Activated CD8-positive, alpha-beta memory T cell treated with anti-CD3 and anti-CD28 coated beads, Interleukin-2, amount 50 U/mL, for 1 hour (primary cell): ENCODE measurements at regions not wholly inside any gene's neighbourhood (a gene's known extent, or its start where the extent isn't known, plus 50 kb on each side); places are given as distances from the start of the nearest gene placed in this dataset.
"Not testable (repeated sequence)": the region's sequence is repeated elsewhere in the genome, so short reads cannot be mapped to it uniquely, and the experiment has no call there.

Experiments
- DNase-seq: peaks from one replicate; pipeline ENCODE4 v3.0.0-alpha.2; 2020; ENCODE audit errors: extremely low read depth

- not testable (repeated sequence) for DNase-seq
Measured at GRCh38 chr1:199843096-199843495, 184.4 kb upstream of the NR5A2 start.

DNA sequence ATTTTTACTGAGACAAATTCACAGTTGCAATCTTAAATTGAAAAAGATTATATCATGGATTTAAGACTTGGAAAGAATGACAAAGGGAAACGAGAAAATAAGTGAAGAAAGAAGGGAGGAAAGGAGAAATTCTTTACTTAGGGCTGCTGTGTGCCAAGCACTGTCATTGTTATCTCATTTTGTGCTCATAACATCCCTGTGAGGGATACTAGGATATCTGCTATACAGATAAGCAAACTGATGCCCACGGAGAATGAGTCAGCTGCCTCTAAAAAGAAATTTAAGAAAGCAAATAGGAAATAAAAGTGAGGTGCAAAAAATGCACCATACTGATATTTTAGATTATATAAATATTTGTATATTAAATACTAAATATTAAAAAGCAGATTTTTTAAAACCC lies 183.6 kb upstream of the NR5A2 start:
- no peak for DNase-seq

DNA sequence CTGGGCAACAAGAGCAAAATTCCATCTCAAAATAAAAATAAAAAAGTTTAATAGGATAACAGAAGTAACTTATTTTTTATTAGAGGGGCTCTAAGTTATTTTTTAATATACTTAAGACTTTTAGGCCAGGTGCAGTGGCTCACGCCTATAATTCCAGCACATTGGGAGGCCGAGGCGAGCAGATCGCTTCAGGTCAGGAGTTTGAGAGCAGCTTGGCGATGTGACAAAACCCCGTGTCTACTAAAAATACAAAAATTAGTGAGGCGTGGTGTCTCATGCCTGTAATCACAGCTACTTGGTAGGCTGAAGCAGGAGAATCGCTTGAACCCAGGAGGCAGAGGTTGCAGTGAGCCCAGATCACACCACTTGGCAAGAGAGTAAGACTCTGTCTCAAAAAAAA lies 180.5 kb upstream of the NR5A2 start:
- no peak for DNase-seq

- DNase-seq, result no peak
Measured at GRCh38 chr1:199851439-199852140, 175.9 kb upstream of the NR5A2 start.

- no peak for DNase-seq
Measured at GRCh38 chr1:199854686-199855321, 172.7 kb upstream of the NR5A2 start.

DNA sequence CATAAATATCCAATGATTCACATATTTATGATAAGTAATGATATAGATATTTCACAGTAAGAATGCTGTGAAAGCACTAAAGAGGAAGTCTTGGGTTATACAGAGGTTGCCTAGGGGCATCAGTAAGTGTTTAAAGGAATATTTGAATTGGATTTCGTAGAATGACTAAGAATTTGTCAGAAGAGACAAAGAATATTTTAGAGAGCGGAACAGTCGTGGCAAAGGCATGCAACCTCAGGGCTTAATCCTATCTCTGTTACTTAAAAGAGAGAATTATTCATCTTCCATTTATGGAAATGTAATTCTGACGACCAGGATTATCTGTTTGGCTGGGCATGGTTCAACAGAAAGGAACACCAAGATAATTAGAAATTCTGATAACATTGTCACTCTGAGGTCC lies 171.9 kb upstream of the NR5A2 start:
- DNase-seq, result no peak

DNA sequence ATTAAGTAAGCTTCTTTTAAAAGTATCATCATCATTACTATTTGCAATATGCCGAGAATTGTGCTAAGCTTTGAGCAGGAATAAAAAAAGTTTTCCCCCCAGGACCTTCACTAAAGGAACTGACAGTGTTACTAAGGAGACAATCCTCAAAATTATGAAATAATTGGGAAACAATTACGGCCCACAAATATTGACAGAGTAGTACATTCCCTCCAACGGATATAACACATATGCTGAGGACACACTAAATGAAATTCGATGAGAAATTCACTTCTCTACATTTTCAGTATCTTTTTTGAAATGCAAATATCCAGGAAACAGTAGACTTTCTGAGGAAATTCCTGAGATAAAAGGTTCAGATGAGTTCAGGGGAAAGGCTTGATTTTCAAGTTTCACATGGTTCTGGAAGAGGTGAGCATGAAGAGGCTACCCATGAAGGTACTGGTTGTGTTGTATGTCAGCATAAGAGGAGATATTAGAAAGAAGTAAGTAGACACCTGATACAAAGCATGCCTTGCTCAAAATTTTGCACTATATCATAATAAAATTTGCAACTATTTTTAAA lies 171.2 kb upstream of the NR5A2 start:
- DNase-seq, result no peak

DNA sequence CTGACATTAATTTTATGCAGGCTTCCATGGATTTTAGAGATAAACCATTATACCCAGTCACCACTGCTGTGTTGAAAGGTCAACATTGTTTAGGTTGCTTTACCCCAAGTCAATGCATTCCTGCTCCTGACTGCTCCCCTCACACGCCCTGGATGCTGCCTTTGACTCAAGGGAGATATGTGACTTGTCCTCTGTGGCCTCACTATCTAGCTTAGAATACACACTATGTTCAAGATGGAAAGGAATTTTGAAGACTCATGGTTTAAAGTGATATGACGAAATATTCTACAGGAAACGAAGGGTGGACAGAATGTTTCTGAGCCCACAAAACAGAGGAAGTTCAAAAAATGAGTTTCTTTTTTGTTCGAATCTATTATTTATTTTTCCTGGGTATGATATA lies 170.4 kb upstream of the NR5A2 start:
- DNase-seq, result no peak

DNA sequence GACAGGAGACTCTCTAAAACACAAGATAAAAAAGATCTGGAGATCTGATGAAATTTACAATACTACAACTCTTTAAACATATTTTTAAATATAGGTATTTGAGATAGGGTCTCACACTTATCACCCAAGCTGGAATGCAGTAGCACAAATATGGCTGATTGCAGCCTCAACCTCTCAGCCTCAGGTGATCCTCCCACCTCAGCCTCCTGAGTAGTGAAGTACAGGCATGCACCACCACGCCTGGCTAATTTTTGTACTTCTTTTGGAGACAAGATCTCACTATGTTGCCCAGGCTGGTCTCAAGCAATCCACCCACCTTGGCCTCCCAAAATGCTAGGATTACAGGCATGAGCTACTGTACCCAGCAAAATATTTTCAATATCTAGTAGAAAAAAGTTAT lies 170.0 kb upstream of the NR5A2 start:
- DNase-seq, result no peak

DNA sequence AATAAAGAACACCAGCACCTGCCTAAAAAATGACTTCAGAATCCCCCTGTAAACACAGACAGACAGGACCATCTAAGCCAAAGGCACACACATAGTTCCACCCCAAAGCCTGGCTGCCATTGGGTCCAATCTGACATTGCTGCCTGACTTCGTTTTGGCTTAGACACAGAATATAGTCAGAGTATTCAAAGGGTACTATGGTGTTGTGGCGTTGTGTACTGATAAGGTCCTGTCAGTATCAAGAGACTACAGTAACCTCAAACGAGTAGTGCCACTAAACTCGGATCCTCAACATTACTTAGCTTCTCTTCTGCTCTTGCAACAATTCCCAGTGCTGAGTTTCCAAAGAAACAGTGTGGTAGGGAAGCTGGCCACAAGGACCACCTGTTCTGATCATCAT lies 169.3 kb upstream of the NR5A2 start:
- no peak for DNase-seq

- DNase-seq, result no peak
Measured at GRCh38 chr1:199858856-199859255, 168.7 kb upstream of the NR5A2 start.

GRCh38 chr1:199859491-199859933 lies 168.0 kb upstream of the NR5A2 start:
- no peak for DNase-seq

- no peak for DNase-seq
Measured at GRCh38 chr1:199861020-199861795, 166.3 kb upstream of the NR5A2 start.

DNA sequence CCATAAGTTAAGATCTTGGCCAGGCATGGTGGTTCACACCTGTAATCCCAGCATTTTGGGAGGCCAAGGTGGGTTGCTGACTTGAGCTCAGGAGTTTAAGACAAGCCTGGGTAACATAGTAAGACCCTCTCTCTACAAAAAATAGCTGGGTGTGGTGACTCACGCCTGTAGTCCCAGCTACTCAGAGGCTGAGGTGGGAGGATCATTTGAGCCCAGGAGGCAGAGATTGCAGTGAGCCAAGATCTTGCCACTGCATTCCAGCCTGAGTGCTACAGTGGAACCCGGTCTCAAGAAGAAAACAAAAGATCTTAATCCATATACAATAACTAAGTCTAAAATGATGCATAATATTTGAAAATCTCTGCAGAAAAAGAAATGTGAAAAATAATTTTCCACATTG lies 165.5 kb upstream of the NR5A2 start:
- DNase-seq, result no peak

DNA sequence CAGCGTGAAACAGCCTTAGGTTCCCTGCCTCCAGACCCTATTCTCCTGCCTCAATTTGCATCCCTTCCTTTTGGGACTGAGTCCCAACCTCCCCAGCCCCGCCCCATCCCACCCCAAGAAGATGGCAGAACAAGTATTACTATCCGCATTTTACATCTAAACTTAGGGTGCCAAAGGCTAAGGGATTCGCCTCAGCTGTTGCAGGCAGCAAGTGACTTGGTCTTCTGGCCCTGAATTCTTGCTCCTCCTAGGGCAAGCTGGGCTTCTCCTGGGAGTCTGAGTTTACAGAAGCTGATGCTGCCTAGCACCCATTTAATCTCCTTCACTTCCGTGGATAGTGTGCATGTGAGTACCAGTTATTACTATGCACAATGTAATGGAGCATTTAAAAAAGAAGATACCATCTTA lies 161.3 kb upstream of the NR5A2 start:
- no peak for DNase-seq

GRCh38 chr1:199867601-199868000 lies 159.9 kb upstream of the NR5A2 start:
- DNase-seq, result no peak

DNA sequence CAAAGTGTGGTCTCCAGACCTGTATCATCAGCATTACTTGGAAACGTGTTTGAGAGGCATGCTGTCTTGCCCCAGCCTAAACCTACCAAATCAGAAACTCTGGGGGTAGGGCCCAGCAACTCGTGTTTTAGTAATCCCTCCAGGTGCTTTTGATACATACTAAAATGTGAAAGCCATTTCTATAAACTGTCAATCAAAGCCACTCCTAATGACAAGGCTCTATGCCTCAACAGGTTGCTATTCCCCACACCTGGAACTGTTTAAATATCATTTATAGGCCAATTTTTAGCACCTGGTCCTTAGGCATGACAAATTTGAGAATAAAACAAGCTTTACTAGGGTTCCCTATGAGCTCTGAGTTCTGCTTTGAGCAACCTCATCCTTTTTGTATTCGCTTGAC lies 158.7 kb upstream of the NR5A2 start:
- no peak for DNase-seq

DNA sequence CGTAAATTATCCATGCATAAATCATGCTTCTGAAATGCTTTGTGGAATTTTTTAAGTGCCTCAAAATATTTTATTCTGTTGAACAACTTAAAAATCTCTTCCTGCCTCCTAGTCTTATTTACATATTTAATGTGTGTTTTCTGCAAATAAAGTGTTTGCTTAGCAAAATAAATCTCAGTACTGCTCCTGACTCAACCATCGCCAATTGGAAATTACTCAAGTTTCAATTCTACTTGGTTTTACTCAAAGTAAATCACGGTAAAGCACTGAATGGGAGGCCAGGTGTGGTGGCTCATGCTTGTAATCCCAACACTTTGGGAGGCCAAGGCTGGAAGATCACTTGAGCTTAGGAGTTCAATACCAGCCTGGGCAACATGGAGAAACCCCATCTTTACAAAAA lies 152.2 kb upstream of the NR5A2 start:
- no peak for DNase-seq

DNA sequence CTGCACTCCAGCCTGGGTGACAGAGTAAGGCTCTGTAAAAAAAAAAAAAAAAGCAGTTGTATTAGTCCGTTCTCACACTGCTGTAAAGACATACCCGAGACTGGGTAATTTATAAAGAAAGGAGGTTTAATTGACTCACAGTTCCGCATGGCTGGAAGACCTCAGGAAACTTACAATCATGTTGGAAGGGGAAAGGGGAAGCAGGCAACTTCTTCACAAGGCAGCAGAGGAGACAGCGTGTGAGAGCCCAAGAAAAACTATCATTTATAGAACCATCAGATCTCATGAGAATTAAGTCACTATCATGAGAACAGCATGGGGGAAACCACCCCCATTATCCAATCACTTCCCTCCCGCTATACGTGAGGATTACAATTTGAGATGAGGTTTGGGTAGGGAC lies 151.7 kb upstream of the NR5A2 start:
- DNase-seq, result no peak

DNA sequence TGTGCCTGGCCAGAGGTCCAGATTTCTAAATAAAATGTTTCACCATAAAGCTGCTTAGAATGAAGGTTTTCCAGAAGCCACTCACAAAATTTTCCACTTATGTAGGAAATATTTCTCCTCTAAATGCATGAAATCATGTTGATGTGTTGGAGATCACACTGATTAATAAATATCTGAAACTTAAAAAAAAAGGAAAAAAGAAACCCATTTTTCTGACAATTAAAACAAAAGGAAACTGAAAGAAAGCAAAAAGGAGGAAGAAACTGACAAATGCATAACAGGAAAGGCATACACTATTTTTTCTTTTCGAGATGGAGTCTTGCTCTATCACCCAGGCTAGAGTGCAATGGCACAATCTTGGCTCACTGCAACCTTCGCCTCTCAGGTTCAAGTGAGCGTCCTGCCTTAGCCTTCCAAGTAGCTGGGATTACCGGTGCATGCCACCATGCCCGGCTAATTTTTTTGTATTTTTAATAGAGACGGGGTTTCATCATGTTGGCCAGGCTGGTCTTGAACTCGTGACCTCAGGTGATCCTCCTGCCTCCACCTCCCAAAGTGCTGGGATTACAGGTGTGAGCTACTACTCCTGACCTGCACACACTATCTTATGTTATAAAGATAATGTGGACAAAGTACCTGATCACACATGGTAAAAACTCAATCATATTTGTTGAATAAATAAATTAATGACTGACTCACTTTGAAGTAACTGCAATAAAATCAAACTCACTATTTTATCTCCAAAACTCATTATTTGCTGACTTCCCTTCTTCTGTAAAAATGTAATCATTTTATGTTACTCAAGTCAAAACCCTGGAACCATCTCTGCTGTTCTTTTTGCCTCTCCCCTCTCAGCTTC lies 149.8 kb upstream of the NR5A2 start:
- DNase-seq, result no peak

- DNase-seq, result no peak
Measured at GRCh38 chr1:199878823-199879222, 148.7 kb upstream of the NR5A2 start.

DNA sequence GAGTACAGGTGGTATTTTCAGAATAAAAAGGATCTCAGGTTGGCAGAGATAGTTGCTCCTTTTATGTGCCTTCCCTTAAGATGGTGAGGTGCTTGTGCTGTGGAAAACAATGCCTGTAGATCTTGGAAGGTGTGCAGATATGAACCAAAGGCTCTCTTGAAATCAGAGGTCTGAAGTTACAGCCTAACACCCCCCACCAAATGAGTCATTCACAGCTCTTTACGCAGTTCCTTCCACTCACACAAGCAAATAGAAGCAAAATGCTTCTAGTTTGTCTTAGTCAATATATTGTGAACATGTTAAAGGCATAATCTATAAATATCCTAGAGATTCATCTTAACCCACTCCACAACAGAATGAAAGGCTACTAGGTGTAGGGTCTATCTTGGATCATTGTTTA lies 128.9 kb upstream of the NR5A2 start:
- no peak for DNase-seq
